PFSK-1 (cell line): ENCODE measurements at regions not wholly inside any gene's neighbourhood (a gene's known extent, or its start where the extent isn't known, plus 50 kb on each side); places are given as distances from the start of the nearest gene placed in this dataset.

Experiments used
- FOXP2 ChIP-seq: optimal IDR thresholded peaks from 2 replicates; pipeline ENCODE3; 2011; ENCODE audit warnings: borderline replicate concordance, control low read depth, inconsistent platforms; ENCODE audit not compliant: insufficient read depth; ENCODE audit errors: extremely low read length, extremely low read depth
- POLR2AphosphoS5 ChIP-seq: IDR thresholded peaks from 2 replicates; pipeline ENCODE4 v1.6.1; 2012; ENCODE audit warnings: low read depth, mild to moderate bottlenecking, control low read depth, low read length, moderate library complexity
- SIN3A ChIP-seq: IDR thresholded peaks from 2 replicates; pipeline ENCODE4 v1.6.1; 2012; ENCODE audit warnings: mild to moderate bottlenecking, low read length, moderate library complexity, borderline replicate concordance; ENCODE audit not compliant: insufficient read depth
- TAF1 ChIP-seq: IDR thresholded peaks from 2 replicates; pipeline ENCODE4 v1.6.1; 2012; ENCODE audit warnings: low read length, control low read depth, borderline replicate concordance; ENCODE audit not compliant: insufficient read depth
- TF ChIP-seq, protein P1 (sequence below), 2 experiments: IDR thresholded peaks; 2 replicates each; pipeline versions ENCODE4 v1.6.1 to v1.8.0; 2011 to 2012; ENCODE audit warnings: low read depth in 2 of 2, low read length in 2 of 2, control low read depth in 1 of 2, inconsistent platforms in 1 of 2, mild to moderate bottlenecking in 1 of 2, moderate library complexity in 1 of 2; ENCODE audit not compliant: insufficient read depth in 1 of 2

DNA sequence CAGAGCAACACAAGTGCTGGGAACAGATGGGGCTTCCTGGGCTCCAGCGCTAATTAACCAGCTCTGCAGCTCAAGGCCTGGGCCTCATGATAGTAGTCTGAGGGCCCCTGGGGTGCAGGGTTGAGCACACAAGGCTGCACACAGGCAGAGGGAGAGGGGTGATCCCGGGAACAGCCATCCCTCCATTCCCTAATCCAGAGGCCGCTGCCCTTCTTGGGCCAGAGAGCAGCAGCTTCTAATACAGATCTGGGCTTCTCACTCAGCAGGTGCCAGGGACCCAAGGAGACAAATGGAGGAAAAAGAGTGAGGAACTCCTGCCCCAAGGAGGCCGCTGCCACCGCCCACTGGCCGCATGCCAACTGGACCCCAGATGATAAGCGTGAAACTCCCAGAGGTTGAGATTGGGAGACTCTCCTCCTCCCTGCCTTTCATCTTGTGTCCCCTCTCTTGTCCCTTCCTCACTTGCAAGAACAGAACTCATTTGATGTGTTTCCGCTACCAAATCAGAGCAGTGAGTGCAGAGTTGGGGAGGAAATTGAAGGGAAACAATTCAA lies 58.0 kb upstream of the IFNAR2 start:
- TF ChIP-seq, protein P1, sequence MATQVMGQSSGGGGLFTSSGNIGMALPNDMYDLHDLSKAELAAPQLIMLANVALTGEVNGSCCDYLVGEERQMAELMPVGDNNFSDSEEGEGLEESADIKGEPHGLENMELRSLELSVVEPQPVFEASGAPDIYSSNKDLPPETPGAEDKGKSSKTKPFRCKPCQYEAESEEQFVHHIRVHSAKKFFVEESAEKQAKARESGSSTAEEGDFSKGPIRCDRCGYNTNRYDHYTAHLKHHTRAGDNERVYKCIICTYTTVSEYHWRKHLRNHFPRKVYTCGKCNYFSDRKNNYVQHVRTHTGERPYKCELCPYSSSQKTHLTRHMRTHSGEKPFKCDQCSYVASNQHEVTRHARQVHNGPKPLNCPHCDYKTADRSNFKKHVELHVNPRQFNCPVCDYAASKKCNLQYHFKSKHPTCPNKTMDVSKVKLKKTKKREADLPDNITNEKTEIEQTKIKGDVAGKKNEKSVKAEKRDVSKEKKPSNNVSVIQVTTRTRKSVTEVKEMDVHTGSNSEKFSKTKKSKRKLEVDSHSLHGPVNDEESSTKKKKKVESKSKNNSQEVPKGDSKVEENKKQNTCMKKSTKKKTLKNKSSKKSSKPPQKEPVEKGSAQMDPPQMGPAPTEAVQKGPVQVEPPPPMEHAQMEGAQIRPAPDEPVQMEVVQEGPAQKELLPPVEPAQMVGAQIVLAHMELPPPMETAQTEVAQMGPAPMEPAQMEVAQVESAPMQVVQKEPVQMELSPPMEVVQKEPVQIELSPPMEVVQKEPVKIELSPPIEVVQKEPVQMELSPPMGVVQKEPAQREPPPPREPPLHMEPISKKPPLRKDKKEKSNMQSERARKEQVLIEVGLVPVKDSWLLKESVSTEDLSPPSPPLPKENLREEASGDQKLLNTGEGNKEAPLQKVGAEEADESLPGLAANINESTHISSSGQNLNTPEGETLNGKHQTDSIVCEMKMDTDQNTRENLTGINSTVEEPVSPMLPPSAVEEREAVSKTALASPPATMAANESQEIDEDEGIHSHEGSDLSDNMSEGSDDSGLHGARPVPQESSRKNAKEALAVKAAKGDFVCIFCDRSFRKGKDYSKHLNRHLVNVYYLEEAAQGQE (IDR thresholded peaks at IDR 0.05; ENCODE audit: insufficient read depth in 1 of 2, low read depth in 2 of 2, low read length in 2 of 2) = no peak
- TF ChIP-seq TAF1 (no peak), SIN3A (no peak), POLR2AphosphoS5 (no peak), FOXP2 (no peak)

DNA sequence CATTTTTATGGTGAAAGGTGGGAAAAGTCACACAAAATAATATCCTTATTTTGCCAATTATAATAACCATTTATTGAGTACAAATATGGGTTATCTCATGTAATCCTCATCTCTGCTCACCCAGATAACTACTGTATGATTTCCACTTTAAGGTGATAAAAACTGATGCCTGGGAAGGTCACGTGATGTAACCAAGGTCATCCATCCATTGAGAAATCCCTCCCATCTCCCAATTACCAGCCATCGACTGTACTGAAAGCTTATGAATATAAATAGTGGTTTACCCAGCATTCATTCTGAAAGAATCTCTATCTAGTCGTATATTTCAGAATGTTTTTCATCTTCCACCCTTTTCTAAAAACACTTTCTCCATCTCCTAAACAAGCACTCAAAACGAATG lies 55.0 kb upstream of the IFNAR2 start:
- TF ChIP-seq FOXP2 (no peak), POLR2AphosphoS5 (no peak), TAF1 (no peak), SIN3A (no peak)
- TF ChIP-seq, protein P1 (IDR thresholded peaks at IDR 0.05; ENCODE audit: insufficient read depth in 1 of 2, low read depth in 2 of 2, low read length in 2 of 2) = no peak
